Liver (tissue), 8 donors: ENCODE measurements at regions not wholly inside any gene's neighbourhood (a gene's known extent, or its start where the extent isn't known, plus 50 kb on each side); places are given as distances from the start of the nearest gene placed in this dataset.

Source experiments
- DNase-seq: peaks from one replicate; pipeline ENCODE4 v3.0.0-alpha.2; 2017; ENCODE audit warnings: low spot score
- H3K27ac ChIP-seq, 2 donors: one replicate each; pipeline ENCODE4 v1.7.0; 2013; ENCODE audit warnings: inconsistent platforms in 2 of 2, low read length in 2 of 2, control low read depth in 1 of 2, low read depth in 1 of 2, mild to moderate bottlenecking in 1 of 2
- H3K27me3 ChIP-seq, 4 donors: one replicate each; pipeline versions ENCODE4 v1.6.1 to v1.7.0; 2013; ENCODE audit warnings: low read length in 3 of 4, inconsistent platforms in 1 of 4, mild to moderate bottlenecking in 1 of 4, moderate library complexity in 1 of 4; ENCODE audit not compliant: control insufficient read depth in 4 of 4, insufficient read depth in 4 of 4
- H3K36me3 ChIP-seq, 4 donors: one replicate each; pipeline versions ENCODE4 v1.6.1 to v1.7.0; 2013; ENCODE audit warnings: low read length in 3 of 4, mild to moderate bottlenecking in 3 of 4, low read depth in 1 of 4, moderate library complexity in 1 of 4; ENCODE audit not compliant: control insufficient read depth in 4 of 4, insufficient read depth in 3 of 4
- H3K4me1 ChIP-seq, 4 donors: one replicate each; pipeline versions ENCODE4 v1.6.1 to v1.7.0; 2013; ENCODE audit warnings: low read length in 3 of 4, mild to moderate bottlenecking in 3 of 4, moderate library complexity in 1 of 4; ENCODE audit not compliant: control insufficient read depth in 4 of 4, insufficient read depth in 4 of 4
- H3K4me3 ChIP-seq, 3 donors: one replicate each; pipeline versions ENCODE4 v1.6.1 to v1.7.0; 2013; ENCODE audit warnings: low read length in 3 of 3, control low read depth in 1 of 3, low read depth in 1 of 3, mild to moderate bottlenecking in 1 of 3
- H3K9ac ChIP-seq, 2 donors: one replicate each; pipeline ENCODE4 v1.7.0; 2013; ENCODE audit warnings: low read length in 2 of 2, mild to moderate bottlenecking in 2 of 2, moderate library complexity in 2 of 2, control low read depth in 1 of 2, low read depth in 1 of 2
- H3K9me3 ChIP-seq, 4 donors: one replicate each; pipeline versions ENCODE4 v1.6.1 to v1.7.0; 2013; ENCODE audit warnings: low read length in 3 of 4; ENCODE audit not compliant: control insufficient read depth in 4 of 4
- ATF3 ChIP-seq: IDR thresholded peaks from 2 replicates; pipeline ENCODE4 v1.6.1; 2016; ENCODE audit warnings: antibody characterized with exemption
- CTCF ChIP-seq: fragments of 150-350 bp; IDR thresholded peaks from 2 replicates; pipeline ENCODE4 v1.5.1; 2017; ENCODE audit warnings: improper control_type of control experiment, low read depth, low read length; ENCODE audit not compliant: missing input control
- EGR1 ChIP-seq, 2 donors: IDR thresholded peaks; 2 replicates each; pipeline ENCODE4 v1.6.1; 2016 to 2018; ENCODE audit warnings: antibody characterized with exemption in 2 of 2, low read depth in 2 of 2
- FOXA1 ChIP-seq: IDR thresholded peaks from 2 replicates; pipeline ENCODE4 v1.6.1; 2016; ENCODE audit warnings: antibody characterized with exemption
- FOXA2 ChIP-seq: IDR thresholded peaks from 2 replicates; pipeline ENCODE4 v1.6.1; 2016; ENCODE audit warnings: antibody characterized with exemption
- GABPA ChIP-seq, 2 donors: IDR thresholded peaks in 1 of 2; conservative IDR thresholded peaks in 1 of 2; 2 replicates each; pipeline ENCODE4 v1.6.1; 2016; ENCODE audit warnings: antibody characterized with exemption in 2 of 2, mild to moderate bottlenecking in 1 of 2, moderate library complexity in 1 of 2
- HNF4A ChIP-seq, 2 donors: conservative IDR thresholded peaks; 2 replicates each; pipeline ENCODE4 v1.6.1; 2016; ENCODE audit warnings: antibody characterized with exemption in 2 of 2, mild to moderate bottlenecking in 2 of 2
- HNF4G ChIP-seq: IDR thresholded peaks from 2 replicates; pipeline ENCODE4 v1.6.1; 2016; ENCODE audit warnings: antibody characterized with exemption
- JUND ChIP-seq, 2 donors: IDR thresholded peaks; 2 replicates each; pipeline ENCODE4 v1.6.1; 2016; ENCODE audit warnings: antibody characterized with exemption in 2 of 2
- MAX ChIP-seq: IDR thresholded peaks from 2 replicates; pipeline ENCODE4 v1.6.1; 2016; ENCODE audit warnings: antibody characterized with exemption
- NR2F2 ChIP-seq: IDR thresholded peaks from 2 replicates; pipeline ENCODE4 v1.6.1; 2016; ENCODE audit warnings: antibody characterized with exemption
- RAD21 ChIP-seq, 2 donors: IDR thresholded peaks; 2 replicates each; pipeline ENCODE4 v1.6.1; 2016; ENCODE audit warnings: antibody characterized with exemption in 2 of 2, mild to moderate bottlenecking in 2 of 2
- REST ChIP-seq: IDR thresholded peaks from 2 replicates; pipeline ENCODE4 v1.6.1; 2016; ENCODE audit warnings: antibody characterized with exemption, mild to moderate bottlenecking
- RXRA ChIP-seq, 2 donors: IDR thresholded peaks; 2 replicates each; pipeline ENCODE4 v1.6.1; 2017 to 2018; ENCODE audit warnings: antibody characterized with exemption in 2 of 2, mild to moderate bottlenecking in 1 of 2
- SP1 ChIP-seq: IDR thresholded peaks from 2 replicates; pipeline ENCODE4 v1.6.1; 2018; ENCODE audit warnings: antibody characterized with exemption, mild to moderate bottlenecking
- TAF1 ChIP-seq: conservative IDR thresholded peaks from 2 replicates; pipeline ENCODE4 v1.6.1; 2016; ENCODE audit warnings: antibody characterized with exemption, mild to moderate bottlenecking
- YY1 ChIP-seq: IDR thresholded peaks from 2 replicates; pipeline ENCODE4 v1.6.1; 2016; ENCODE audit warnings: antibody characterized with exemption, mild to moderate bottlenecking
- ZBTB33 ChIP-seq: IDR thresholded peaks from 2 replicates; pipeline ENCODE4 v1.6.1; 2016; ENCODE audit warnings: antibody characterized with exemption
- WGBS: extraction: QIAGEN DNeasy Blood & Tissue Kit; methylation state at CpG from one replicate; pipeline ENCODE4 v1.1.7; 2013; 5-methylcytosine and 5-hydroxymethylcytosine counted together
- donor health status: healthy.
- donor health status: healthy.
- donor health status: healthy.
- donor health status: healthy.
- donor health status: healthy.

DNA sequence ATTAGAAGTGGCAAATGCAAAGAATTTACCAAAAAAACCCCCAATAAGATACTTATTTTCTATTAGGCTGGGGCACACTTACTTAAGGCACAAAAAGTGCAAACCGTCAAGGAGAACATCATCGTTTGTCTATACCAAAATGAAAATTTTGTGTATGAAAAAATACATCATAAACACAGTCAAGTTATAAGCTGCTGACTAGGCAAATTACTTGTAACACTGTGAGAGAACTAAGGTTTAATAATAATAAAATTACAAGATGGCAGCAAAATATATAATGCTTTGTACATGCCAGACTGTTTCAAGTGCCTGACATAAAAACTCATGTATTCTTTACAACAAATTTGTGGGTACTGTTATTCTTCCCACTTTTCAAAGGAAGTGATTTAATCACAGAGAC is 297.2 kb upstream of the CRBN start:
- DNase-seq = no peak
- no peaks in the 10 kb centered on the region for H3K9me3 ChIP-seq
- TF ChIP-seq FOXA2 = no peak
- no peak for TF ChIP-seq NR2F2
- no peak for TF ChIP-seq CTCF
- no peak for TF ChIP-seq FOXA1
- TF ChIP-seq ATF3 = no peak
- TF ChIP-seq EGR1 (IDR thresholded peaks at IDR 0.05; ENCODE audit: low read depth in 2 of 2) = no peak
- TF ChIP-seq GABPA (IDR thresholded peaks at IDR 0.05 in 1 of 2, conservative IDR thresholded peaks at IDR 0.05 in 1 of 2) = no peak
- no peak for TF ChIP-seq HNF4G
- no peak for TF ChIP-seq ZBTB33
- H3K27ac ChIP-seq = no peak overlapping the region
- no peak overlapping the region for H3K4me3 ChIP-seq
- H3K36me3 ChIP-seq = no peaks in the 10 kb centered on the region
- no peaks in the 10 kb centered on the region for H3K4me1 ChIP-seq
- WGBS = 76% methylated on average over 2 of the region's 2 CpGs
- no peak overlapping the region for H3K9ac ChIP-seq
- H3K27me3 ChIP-seq = peaks cover 0 to 4% (median 0%) of the 10 kb centered on the region in 4 donors

DNA sequence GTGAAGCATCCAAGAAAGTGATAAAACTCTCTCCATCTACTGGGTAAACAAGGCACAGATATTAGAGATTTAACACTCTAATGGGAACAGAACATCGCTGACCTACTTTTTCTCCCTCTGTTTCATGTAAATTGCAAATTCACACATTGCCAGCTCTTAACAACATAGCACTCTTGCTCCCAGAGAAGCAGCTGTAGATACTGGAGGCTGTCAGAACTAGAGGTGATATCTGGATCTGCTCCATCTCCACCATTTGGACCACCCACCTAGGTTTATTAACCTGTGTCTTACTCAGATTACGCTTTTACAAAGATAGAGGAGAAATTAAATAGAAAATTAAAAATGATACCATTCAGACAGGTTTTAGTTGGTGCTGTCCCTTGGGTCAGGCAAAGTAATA is 289.1 kb upstream of the CRBN start:
- DNase-seq = no peak
- no peaks in the 10 kb centered on the region for H3K4me1 ChIP-seq
- no peak for TF ChIP-seq FOXA2
- no peak for TF ChIP-seq REST
- no peak for TF ChIP-seq FOXA1
- no peak for TF ChIP-seq MAX
- no peak for TF ChIP-seq NR2F2
- no peak for TF ChIP-seq EGR1 (IDR thresholded peaks at IDR 0.05; ENCODE audit: low read depth in 2 of 2)
- TF ChIP-seq GABPA (IDR thresholded peaks at IDR 0.05 in 1 of 2, conservative IDR thresholded peaks at IDR 0.05 in 1 of 2) = no peak
- TF ChIP-seq ATF3 = no peak
- no peak for TF ChIP-seq CTCF
- no peak for TF ChIP-seq HNF4A (conservative IDR thresholded peaks at IDR 0.05)
- no peak for TF ChIP-seq SP1
- no peak for TF ChIP-seq YY1
- no peak for TF ChIP-seq JUND (IDR thresholded peaks at IDR 0.05)
- TF ChIP-seq RXRA (IDR thresholded peaks at IDR 0.05) = no peak
- no peak for TF ChIP-seq ZBTB33
- TF ChIP-seq HNF4G = no peak
- no peak for TF ChIP-seq RAD21 (IDR thresholded peaks at IDR 0.05)
- TF ChIP-seq TAF1 = no peak
- no peak overlapping the region for H3K9ac ChIP-seq
- no peaks in the 10 kb centered on the region for H3K36me3 ChIP-seq
- WGBS = 74% methylated on average over 2 of the region's 2 CpGs
- H3K27ac ChIP-seq = no peak overlapping the region
- H3K9me3 ChIP-seq = no peaks in the 10 kb centered on the region
- H3K27me3 ChIP-seq = peaks cover 0 to under 1% (median 0%) of the 10 kb centered on the region in 4 donors
- no peak overlapping the region for H3K4me3 ChIP-seq
